Esophagus (tissue), 2 donors: ENCODE measurements at regions not wholly inside any gene's neighbourhood (a gene's known extent, or its start where the extent isn't known, plus 50 kb on each side); places are given as distances from the start of the nearest gene placed in this dataset.
A peak's percentile ranks its signal among the peaks of the same experiment; 100 is the strongest.

ENCODE experiments used
- H3K27ac ChIP-seq, 2 donors: one replicate each; pipeline ENCODE4 v1.5.1; 2013; ENCODE audit warnings: low read depth in 2 of 2, mild to moderate bottlenecking in 2 of 2, inconsistent platforms in 1 of 2, low read length in 1 of 2, moderate library complexity in 1 of 2
- H3K27me3 ChIP-seq, 2 donors: one replicate each; pipeline ENCODE4 v1.6.1; 2013; ENCODE audit warnings: low read length in 2 of 2, control low read depth in 1 of 2, mild to moderate bottlenecking in 1 of 2; ENCODE audit not compliant: insufficient read depth in 2 of 2, control insufficient read depth in 1 of 2
- H3K36me3 ChIP-seq, 2 donors: one replicate each; pipeline ENCODE4 v1.6.1; 2013; ENCODE audit warnings: low read length in 1 of 2; ENCODE audit not compliant: control insufficient read depth in 2 of 2, insufficient read depth in 2 of 2
- H3K4me1 ChIP-seq, 2 donors: one replicate each; pipeline ENCODE4 v1.6.1; 2013; ENCODE audit warnings: low read length in 1 of 2; ENCODE audit not compliant: control insufficient read depth in 2 of 2, insufficient read depth in 2 of 2
- H3K4me3 ChIP-seq, 2 donors: one replicate each; pipeline ENCODE4 v1.5.1; 2013; ENCODE audit warnings: low read length in 2 of 2, mild to moderate bottlenecking in 2 of 2, low read depth in 1 of 2, moderate library complexity in 1 of 2
- H3K9me3 ChIP-seq, 2 donors: one replicate each; pipeline ENCODE4 v1.6.1; 2013; ENCODE audit warnings: mild to moderate bottlenecking in 2 of 2, low read depth in 1 of 2, low read length in 1 of 2, moderate library complexity in 1 of 2; ENCODE audit not compliant: control insufficient read depth in 2 of 2, insufficient read depth in 1 of 2
- WGBS, 2 donors: extraction: QIAGEN DNeasy Blood & Tissue Kit; methylation state at CpG; one replicate each; pipeline ENCODE4 v1.1.7; 2013; 5-methylcytosine and 5-hydroxymethylcytosine counted together
- donor health status: healthy with polysubstance abuse.
- donor health status: Bipolar disorder and iron deficiency.

- Histone ChIP-seq H3K4me1 (peaks cover 3 to 6% of the 10 kb centered on the region in 2 donors), H3K27ac (no peak overlapping the region), H3K9me3 (no peaks in the 10 kb centered on the region), H3K4me3 (no peak overlapping the region), H3K27me3 (no peaks in the 10 kb centered on the region), H3K36me3 (no peaks in the 10 kb centered on the region)
- WGBS, 2 donors = 83 to 92% methylated on average over 1 of the region's 1 CpG
These were observed 50.0 kb upstream of the LCTL start for GRCh38 chr15:66615846-66616245.

- H3K9me3 ChIP-seq = no peaks in the 10 kb centered on the region
- peaks cover 0 to 4% of the 10 kb centered on the region in 2 donors for H3K4me1 ChIP-seq
- 54 to 55% methylated on average over 15 of the region's 15 CpGs for WGBS, 2 donors
These were observed 51.6 kb upstream of the LCTL start for GRCh38 chr15:66617137-66618090.

GRCh38 chr15:66619152-66619903, 53.5 kb upstream of the LCTL start:
- no peaks in the 10 kb centered on the region for H3K36me3 ChIP-seq
- H3K27me3 ChIP-seq = no peaks in the 10 kb centered on the region
- H3K27ac ChIP-seq = peak overlapping the region in 1 of 2 donors; percentile 19
- WGBS, 2 donors = 38 to 39% methylated on average over 17 of the region's 17 CpGs
- peaks cover 0 to 4% of the 10 kb centered on the region in 2 donors for H3K4me1 ChIP-seq
- H3K4me3 ChIP-seq = no peak overlapping the region
- H3K9me3 ChIP-seq = no peaks in the 10 kb centered on the region

More at GRCh38 chr15:66617137-66618090, 51.6 kb upstream of the LCTL start:
- H3K4me3 ChIP-seq = no peak overlapping the region
- no peaks in the 10 kb centered on the region for H3K36me3 ChIP-seq
- H3K27ac ChIP-seq = peak overlapping the region; percentile 10 to 62
- no peaks in the 10 kb centered on the region for H3K27me3 ChIP-seq

- H3K27me3 ChIP-seq = no peaks in the 10 kb centered on the region
- no peak overlapping the region for H3K4me3 ChIP-seq
- WGBS, 2 donors = 78 to 79% methylated on average over 3 of the region's 3 CpGs
- peaks cover 0 to 4% of the 10 kb centered on the region in 2 donors for H3K4me1 ChIP-seq
- no peaks in the 10 kb centered on the region for H3K36me3 ChIP-seq
- no peak overlapping the region for H3K27ac ChIP-seq
- no peaks in the 10 kb centered on the region for H3K9me3 ChIP-seq
These were observed 54.5 kb upstream of the LCTL start for GRCh38 chr15:66620341-66620740.

- 90 to 91% methylated on average over 6 of the region's 6 CpGs for WGBS, 2 donors
- H3K27me3 ChIP-seq = no peaks in the 10 kb centered on the region
- no peak overlapping the region for H3K4me3 ChIP-seq
- peaks cover 0 to 4% of the 10 kb centered on the region in 2 donors for H3K4me1 ChIP-seq
- no peak overlapping the region for H3K27ac ChIP-seq
- no peaks in the 10 kb centered on the region for H3K36me3 ChIP-seq
- no peaks in the 10 kb centered on the region for H3K9me3 ChIP-seq
These were observed 55.0 kb upstream of the LCTL start for GRCh38 chr15:66620744-66621344.

- no peak overlapping the region for H3K4me3 ChIP-seq
- WGBS, 2 donors = 26 to 32% methylated on average over 60 to 75 of the region's 75 CpGs
These were observed 56.0 kb upstream of the LCTL start for GRCh38 chr15:66621491-66622467.

GRCh38 chr15:66622591-66623022, 56.8 kb upstream of the LCTL start:
- Histone ChIP-seq H3K4me3 (no peak overlapping the region), H3K4me1 (peaks cover 0 to 4% of the 10 kb centered on the region in 2 donors), H3K27me3 (no peaks in the 10 kb centered on the region), H3K9me3 (no peaks in the 10 kb centered on the region), H3K27ac (no peak overlapping the region), H3K36me3 (no peaks in the 10 kb centered on the region)
- WGBS, 2 donors = 41 to 60% methylated on average over 5 of the region's 5 CpGs

More at GRCh38 chr15:66621491-66622467, 56.0 kb upstream of the LCTL start:
- H3K36me3 ChIP-seq = no peaks in the 10 kb centered on the region
- peaks cover 0 to 4% of the 10 kb centered on the region in 2 donors for H3K4me1 ChIP-seq
- no peaks in the 10 kb centered on the region for H3K9me3 ChIP-seq
- no peaks in the 10 kb centered on the region for H3K27me3 ChIP-seq
- H3K27ac ChIP-seq = no peak overlapping the region

GRCh38 chr15:66623801-66624453, 58.1 kb upstream of the LCTL start:
- no peaks in the 10 kb centered on the region for H3K36me3 ChIP-seq
- H3K27me3 ChIP-seq = no peaks in the 10 kb centered on the region
- H3K27ac ChIP-seq = no peak overlapping the region
- no peaks in the 10 kb centered on the region for H3K9me3 ChIP-seq
- 73 to 75% methylated on average over 6 of the region's 6 CpGs for WGBS, 2 donors
- peaks cover 0 to 2% of the 10 kb centered on the region in 2 donors for H3K4me1 ChIP-seq
- H3K4me3 ChIP-seq = no peak overlapping the region
